ENCODE measurements at regions not wholly inside any gene's neighbourhood (a gene's known extent, or its start where the extent isn't known, plus 50 kb on each side); places are given as distances from the start of the nearest gene placed in this dataset.

DNA sequence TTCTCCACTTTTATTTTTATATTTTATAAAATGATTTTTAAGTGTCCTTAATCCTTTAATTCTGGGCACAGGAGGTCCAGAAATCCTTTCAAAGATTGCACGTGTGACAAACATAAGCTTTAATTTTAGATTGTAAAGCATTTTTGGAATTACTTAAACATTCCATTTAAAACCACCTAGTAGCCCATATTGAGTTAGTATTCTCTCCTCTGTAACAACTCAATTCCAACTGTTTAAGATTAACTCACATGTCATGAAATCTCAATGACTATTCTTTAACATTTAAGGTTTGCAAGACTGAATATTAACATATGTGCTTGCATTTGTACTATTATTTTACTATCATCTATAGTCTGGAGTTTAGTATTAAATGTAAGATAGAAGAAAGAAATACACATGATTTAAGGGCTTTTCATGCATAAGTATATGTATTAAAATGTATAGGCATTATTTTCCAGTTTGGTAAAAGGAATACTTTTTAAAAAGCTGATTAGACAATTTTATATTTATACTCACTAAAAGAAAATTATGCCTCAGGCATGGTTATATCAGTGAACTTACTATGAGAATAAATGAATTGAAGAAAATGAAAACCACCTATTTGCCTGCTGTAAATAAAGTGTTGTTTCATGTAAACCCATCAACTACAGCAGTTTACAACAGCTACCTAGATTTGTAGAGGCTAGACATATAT lies 776.9 kb downstream of the SLC6A15 start:
- no peak for FAIRE-seq
- peaks cover 10% of the 10 kb centered on the region for H3K4me1 Mint-ChIP-seq (ENCODE audit: low read depth, unreplicated experiment)
- no peak overlapping the region for H3K27ac ChIP-seq (ENCODE audit: low read depth, low read length)

DNA sequence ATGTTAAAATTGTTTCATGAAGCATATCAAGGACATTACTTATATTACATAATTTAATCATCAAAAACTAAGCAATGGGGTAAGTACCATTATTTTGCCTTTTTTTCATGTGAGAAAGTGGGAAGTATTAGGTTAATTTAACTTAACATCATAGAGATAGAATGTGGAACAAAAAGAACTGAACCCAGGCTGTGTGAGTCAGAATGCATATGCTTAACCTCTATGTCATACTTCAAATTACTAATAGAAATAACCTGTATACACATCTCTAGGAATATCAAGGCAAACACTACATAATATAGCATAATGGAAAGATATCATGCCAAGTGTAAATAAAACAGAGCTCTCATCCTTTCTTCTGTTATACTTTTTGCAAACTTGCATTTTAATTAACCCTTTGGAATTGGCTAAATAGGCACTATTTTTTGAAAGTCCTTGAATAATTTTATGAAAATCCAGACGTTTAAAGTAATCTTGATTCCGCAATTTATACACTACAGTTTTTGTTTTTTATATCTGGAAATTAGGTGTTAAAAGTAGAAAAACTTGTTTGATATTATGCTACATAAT lies 777.7 kb downstream of the SLC6A15 start:
- Histone ChIP-seq H3K4me2 (ENCODE audit: low read length) (no peak overlapping the region), H3K4me1 (ENCODE audit: insufficient read depth, low read length) (no peaks in the 10 kb centered on the region), H2AFZ (ENCODE audit: low read depth, low read length) (no peak overlapping the region), H4K20me1 (ENCODE audit: insufficient read depth, low read length) (no peaks in the 10 kb centered on the region), H3K4me3 (ENCODE audit: insufficient read depth, low read depth, low read length) (no peak overlapping the region), H3K9me3 (ENCODE audit: insufficient read depth, low read depth, low read length) (no peaks in the 10 kb centered on the region), H3K79me2 (ENCODE audit: insufficient read depth, low read length) (no peaks in the 10 kb centered on the region), H3K36me3 (ENCODE audit: insufficient read depth, low read length) (no peaks in the 10 kb centered on the region), H3K9ac (ENCODE audit: low read length) (no peak overlapping the region), H3K27ac (ENCODE audit: low read depth, low read length) (no peak overlapping the region), H3K27me3 (ENCODE audit: insufficient read depth, low read length) (no peaks in the 10 kb centered on the region)
- Mint-ChIP-seq H3K4me1 (ENCODE audit: low read depth, unreplicated experiment) (peaks cover 10% of the 10 kb centered on the region), H3K27me3 (ENCODE audit: low read depth, unreplicated experiment) (no peaks in the 10 kb centered on the region), H3K36me3 (ENCODE audit: low read depth, unreplicated experiment) (no peaks in the 10 kb centered on the region), H3K27ac (ENCODE audit: unreplicated experiment) (no peak overlapping the region), H3K4me3 (ENCODE audit: unreplicated experiment) (no peak overlapping the region), H3K9me3 (ENCODE audit: unreplicated experiment) (no peaks in the 10 kb centered on the region)
- TF ChIP-seq EZH2 (IDR thresholded peaks at IDR 0.05; ENCODE audit: insufficient read depth, low read length) (no peak), CTCF (IDR thresholded peaks at IDR 0.05; ENCODE audit: insufficient read depth, low read depth, low read length) (no peak)
- DNase-seq (ENCODE audit: low read depth) (no peak), FAIRE-seq (no peak)

More for the DNA sequence above, 776.9 kb downstream of the SLC6A15 start:
- Histone ChIP-seq H4K20me1 (ENCODE audit: insufficient read depth, low read length) (no peaks in the 10 kb centered on the region), H3K36me3 (ENCODE audit: insufficient read depth, low read length) (no peaks in the 10 kb centered on the region), H3K4me1 (ENCODE audit: insufficient read depth, low read length) (no peaks in the 10 kb centered on the region), H3K79me2 (ENCODE audit: insufficient read depth, low read length) (no peaks in the 10 kb centered on the region), H3K9me3 (ENCODE audit: insufficient read depth, low read depth, low read length) (no peaks in the 10 kb centered on the region), H3K4me3 (ENCODE audit: insufficient read depth, low read depth, low read length) (no peak overlapping the region), H2AFZ (ENCODE audit: low read depth, low read length) (no peak overlapping the region), H3K27me3 (ENCODE audit: insufficient read depth, low read length) (no peaks in the 10 kb centered on the region), H3K4me2 (ENCODE audit: low read length) (no peak overlapping the region), H3K9ac (ENCODE audit: low read length) (no peak overlapping the region)
- DNase-seq (ENCODE audit: low read depth), result no peak
- H3K9me3 Mint-ChIP-seq (ENCODE audit: unreplicated experiment), result no peaks in the 10 kb centered on the region
- H3K4me3 Mint-ChIP-seq (ENCODE audit: unreplicated experiment), result no peak overlapping the region
- H3K27ac Mint-ChIP-seq (ENCODE audit: unreplicated experiment), result no peak overlapping the region
- no peaks in the 10 kb centered on the region for H3K27me3 Mint-ChIP-seq (ENCODE audit: low read depth, unreplicated experiment)
- TF ChIP-seq EZH2 (IDR thresholded peaks at IDR 0.05; ENCODE audit: insufficient read depth, low read length) (no peak), CTCF (IDR thresholded peaks at IDR 0.05; ENCODE audit: insufficient read depth, low read depth, low read length) (no peak)
- H3K36me3 Mint-ChIP-seq (ENCODE audit: low read depth, unreplicated experiment), result no peaks in the 10 kb centered on the region

DNA sequence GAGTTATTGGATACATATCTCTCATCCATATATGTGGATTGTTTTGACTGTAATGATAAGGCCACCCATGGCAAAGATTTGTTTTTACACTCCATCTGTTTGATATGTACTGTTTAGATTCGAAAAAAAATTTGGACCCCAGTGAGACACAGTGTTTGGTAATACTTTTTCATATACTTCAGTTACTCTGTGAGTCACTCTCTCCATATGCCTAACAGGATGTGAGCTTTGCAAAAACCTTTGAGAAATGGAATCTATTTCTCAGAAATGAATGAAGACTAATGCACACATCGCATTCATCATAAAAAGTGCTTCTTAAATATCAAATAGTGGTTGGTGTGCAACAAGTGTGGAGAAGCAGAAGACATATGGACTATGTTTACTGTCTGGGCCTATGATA lies 781.5 kb downstream of the SLC6A15 start:
- Mint-ChIP-seq H3K36me3 (ENCODE audit: low read depth, unreplicated experiment) (no peaks in the 10 kb centered on the region), H3K27ac (ENCODE audit: unreplicated experiment) (no peak overlapping the region), H3K4me3 (ENCODE audit: unreplicated experiment) (no peak overlapping the region), H3K27me3 (ENCODE audit: low read depth, unreplicated experiment) (no peaks in the 10 kb centered on the region), H3K9me3 (ENCODE audit: unreplicated experiment) (no peaks in the 10 kb centered on the region), H3K4me1 (ENCODE audit: low read depth, unreplicated experiment) (peaks cover 4% of the 10 kb centered on the region)
- Histone ChIP-seq H2AFZ (ENCODE audit: low read depth, low read length) (no peak overlapping the region), H3K9me3 (ENCODE audit: insufficient read depth, low read depth, low read length) (peaks cover 5% of the 10 kb centered on the region), H3K4me1 (ENCODE audit: insufficient read depth, low read length) (no peaks in the 10 kb centered on the region), H3K4me3 (ENCODE audit: insufficient read depth, low read depth, low read length) (no peak overlapping the region), H3K9ac (ENCODE audit: low read length) (no peak overlapping the region), H4K20me1 (ENCODE audit: insufficient read depth, low read length) (no peaks in the 10 kb centered on the region), H3K4me2 (ENCODE audit: low read length) (peak overlapping the region; percentile 11), H3K27me3 (ENCODE audit: insufficient read depth, low read length) (no peaks in the 10 kb centered on the region), H3K27ac (ENCODE audit: low read depth, low read length) (no peak overlapping the region), H3K79me2 (ENCODE audit: insufficient read depth, low read length) (no peaks in the 10 kb centered on the region), H3K36me3 (ENCODE audit: insufficient read depth, low read length) (no peaks in the 10 kb centered on the region)
- TF ChIP-seq EZH2 (IDR thresholded peaks at IDR 0.05; ENCODE audit: insufficient read depth, low read length) (no peak), CTCF (IDR thresholded peaks at IDR 0.05; ENCODE audit: insufficient read depth, low read depth, low read length) (no peak)
- DNase-seq (ENCODE audit: low read depth) (peak; percentile 22), FAIRE-seq (no peak)

All from astrocyte (in vitro differentiated cells and primary cell).